Esophagus muscularis mucosa (tissue), 4 donors: ENCODE measurements at regions not wholly inside any gene's neighbourhood (a gene's known extent, or its start where the extent isn't known, plus 50 kb on each side); places are given as distances from the start of the nearest gene placed in this dataset.

ENCODE experiments used
- DNase-seq: peaks from one replicate; pipeline ENCODE4 v3.0.0-alpha.2; 2017; ENCODE audit errors: extremely low spot score
- H3K27ac ChIP-seq, 4 donors: fragments of 200-600 bp; sonication (generic); replicated peaks in 1 of 4; 1 replicate in 3 of 4; 2 replicates in 1 of 4; pipeline ENCODE4 v1.5.1; 2016 to 2019; ENCODE audit warnings: mild to moderate bottlenecking in 1 of 4
- H3K27me3 ChIP-seq, 4 donors: fragments of 200-600 bp; sonication (generic); one replicate each; pipeline versions ENCODE4 v1.5.1 to v1.6.0; 2016 to 2019
- H3K36me3 ChIP-seq, 4 donors: fragments of 200-600 bp; sonication (generic); one replicate each; pipeline ENCODE4 v1.5.1; 2016 to 2019
- H3K4me1 ChIP-seq, 4 donors: fragments of 200-600 bp; sonication (generic); one replicate each; pipeline ENCODE4 v1.5.1; 2016 to 2019
- H3K4me3 ChIP-seq, 4 donors: fragments of 200-600 bp; sonication (generic); 1 replicate in 2 of 4; 2 replicates in 2 of 4; pipeline ENCODE4 v1.5.1; 2016 to 2019; ENCODE audit warnings: mild to moderate bottlenecking in 4 of 4, moderate library complexity in 1 of 4
- H3K9me3 ChIP-seq, 4 donors: fragments of 200-600 bp; sonication (generic); 1 replicate in 3 of 4; 2 replicates in 1 of 4; pipeline ENCODE4 v1.5.1; 2016 to 2019
- CTCF ChIP-seq, 3 experiments: fragments of 200-600 bp in 2 of 3; fragments of 450-650 bp in 1 of 3; sonication (generic) in 2 of 3; IDR thresholded peaks; one replicate each; pipeline ENCODE4 v1.5.1; 2017 to 2019; ENCODE audit warnings: antibody characterized with exemption in 3 of 3, mild to moderate bottlenecking in 2 of 3, moderate library complexity in 1 of 3
- EP300 ChIP-seq: sonication (generic); formaldehyde crosslinking; IDR thresholded peaks from one replicate; pipeline ENCODE4 v1.6.1; 2017; ENCODE audit warnings: antibody characterized with exemption
- POLR2A ChIP-seq: fragments of 450-650 bp; IDR thresholded peaks from one replicate; pipeline ENCODE4 v1.6.1; 2017; ENCODE audit warnings: antibody characterized with exemption, moderate library complexity, mild to moderate bottlenecking, low read depth
- POLR2AphosphoS5 ChIP-seq, 2 donors: sonication (generic); formaldehyde crosslinking; IDR thresholded peaks; one replicate each; pipeline ENCODE4 v1.6.1; 2017; ENCODE audit warnings: antibody characterized with exemption in 2 of 2
- WGBS: methylation state at CpG from one replicate; pipeline ENCODE4 v1.1.5; 2018; 5-methylcytosine and 5-hydroxymethylcytosine counted together
- intact Hi-C: fragments of 100-400 bp; cut with DNase I; formaldehyde crosslinking; loops from one replicate; pipeline ENCODE4 v1.15.1; 2023

DNA sequence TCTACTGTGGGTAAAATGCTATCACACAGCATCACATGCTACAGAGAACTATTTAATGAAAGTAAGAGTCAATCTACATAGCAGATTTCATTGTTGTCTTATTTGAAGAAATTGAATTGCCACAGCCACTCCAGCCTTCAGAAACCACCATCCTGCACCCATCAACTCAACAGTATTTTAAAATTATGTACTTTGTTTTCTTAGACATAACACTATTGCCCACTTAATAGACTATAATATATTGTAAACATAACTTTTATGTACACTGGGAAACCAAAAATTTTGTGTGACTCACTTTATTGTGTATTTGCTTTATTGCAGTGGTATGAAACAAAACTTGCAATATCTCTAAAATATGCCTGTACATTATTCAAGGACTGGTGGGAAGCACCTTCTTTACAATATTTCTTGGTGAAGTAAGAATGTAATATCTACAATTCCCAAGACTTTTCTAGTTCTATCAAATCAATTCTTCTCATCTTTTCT lies 133.0 kb downstream of the DUSP10 start:
- H3K27ac ChIP-seq: no peak overlapping the region
- H3K4me1 ChIP-seq: peaks cover 7 to 17% (median 10%) of the 10 kb centered on the region in 4 donors
- no peaks in the 10 kb centered on the region for H3K27me3 ChIP-seq
- no peaks in the 10 kb centered on the region for H3K36me3 ChIP-seq
- H3K9me3 ChIP-seq: no peaks in the 10 kb centered on the region
- DNase-seq: no peak
- H3K4me3 ChIP-seq: no peak overlapping the region
- no peak for TF ChIP-seq POLR2A
- TF ChIP-seq EP300: no peak
- TF ChIP-seq CTCF (IDR thresholded peaks at IDR 0.05): no peak
- TF ChIP-seq POLR2AphosphoS5 (IDR thresholded peaks at IDR 0.05): no peak
- intact Hi-C loops: no loop called here

GRCh38 chr1:221611656-221612046 lies 130.2 kb downstream of the DUSP10 start:
- no peaks in the 10 kb centered on the region for H3K27me3 ChIP-seq
- DNase-seq: no peak
- TF ChIP-seq CTCF (IDR thresholded peaks at IDR 0.05) (no peak), EP300 (no peak), POLR2A (no peak), POLR2AphosphoS5 (IDR thresholded peaks at IDR 0.05) (no peak)
- 67% methylated on average over 2 of the region's 2 CpGs for WGBS
- H3K4me1 ChIP-seq: peaks cover 7 to 17% (median 10%) of the 10 kb centered on the region in 4 donors
- no peak overlapping the region for H3K4me3 ChIP-seq
- peak overlapping the region in 3 of 4 donors; percentile 59 to 72 (median 70) for H3K27ac ChIP-seq
- no peaks in the 10 kb centered on the region for H3K9me3 ChIP-seq
- H3K36me3 ChIP-seq: no peaks in the 10 kb centered on the region
- intact Hi-C loops: loop anchor here (10.0 kb wide), 1 partner anchor 133 kb away; the partner anchor contains the start of gene DUSP10

DNA sequence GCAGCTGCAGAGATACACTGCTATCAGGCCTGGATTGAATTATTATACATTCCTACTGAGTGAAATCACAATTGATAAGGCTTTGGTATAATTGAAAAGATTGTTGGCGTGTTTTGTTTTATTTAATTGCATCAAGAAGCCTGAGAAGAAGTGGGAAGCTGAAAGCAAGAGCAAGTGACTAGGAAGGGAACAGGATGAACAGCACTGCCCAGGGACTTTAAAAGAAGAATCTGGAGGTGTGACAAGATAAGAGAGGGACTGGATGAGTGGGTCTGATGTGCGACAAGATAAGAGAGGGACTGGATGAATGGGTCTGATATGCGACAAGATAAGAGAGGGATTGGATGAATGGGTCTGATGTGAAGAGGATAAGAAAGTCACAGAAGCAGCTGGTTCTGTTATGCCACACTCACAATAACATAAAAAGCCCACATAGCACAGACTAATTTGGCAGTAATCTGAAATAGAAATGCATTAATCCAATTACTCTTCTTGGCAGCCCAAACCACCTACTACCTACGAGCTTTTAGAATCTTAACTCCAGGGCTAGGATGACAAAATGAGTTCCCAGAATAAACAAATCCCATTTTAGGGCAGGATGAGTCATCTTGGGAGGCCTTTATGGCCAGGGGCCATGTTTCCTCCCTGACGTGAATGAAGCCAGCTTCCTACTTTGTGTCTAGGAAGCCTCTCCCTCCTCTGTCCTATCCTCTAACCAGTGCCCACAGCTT lies 129.7 kb downstream of the DUSP10 start:
- Histone ChIP-seq H3K4me1 (peaks cover 7 to 17% (median 10%) of the 10 kb centered on the region in 4 donors), H3K27ac (peak overlapping the region; percentile 54 to 72 (median 64)), H3K36me3 (no peaks in the 10 kb centered on the region), H3K27me3 (no peaks in the 10 kb centered on the region), H3K9me3 (no peaks in the 10 kb centered on the region), H3K4me3 (no peak overlapping the region)
- intact Hi-C loops: loop anchor here (10.0 kb wide), 1 partner anchor 133 kb away; the partner anchor contains the start of gene DUSP10
- no peak for DNase-seq
- TF ChIP-seq CTCF (IDR thresholded peaks at IDR 0.05): no peak
- peak; percentile 65 to 72 for TF ChIP-seq POLR2AphosphoS5 (IDR thresholded peaks at IDR 0.05)
- TF ChIP-seq EP300: no peak
- no peak for TF ChIP-seq POLR2A
- 28% methylated on average over 5 of the region's 5 CpGs for WGBS

DNA sequence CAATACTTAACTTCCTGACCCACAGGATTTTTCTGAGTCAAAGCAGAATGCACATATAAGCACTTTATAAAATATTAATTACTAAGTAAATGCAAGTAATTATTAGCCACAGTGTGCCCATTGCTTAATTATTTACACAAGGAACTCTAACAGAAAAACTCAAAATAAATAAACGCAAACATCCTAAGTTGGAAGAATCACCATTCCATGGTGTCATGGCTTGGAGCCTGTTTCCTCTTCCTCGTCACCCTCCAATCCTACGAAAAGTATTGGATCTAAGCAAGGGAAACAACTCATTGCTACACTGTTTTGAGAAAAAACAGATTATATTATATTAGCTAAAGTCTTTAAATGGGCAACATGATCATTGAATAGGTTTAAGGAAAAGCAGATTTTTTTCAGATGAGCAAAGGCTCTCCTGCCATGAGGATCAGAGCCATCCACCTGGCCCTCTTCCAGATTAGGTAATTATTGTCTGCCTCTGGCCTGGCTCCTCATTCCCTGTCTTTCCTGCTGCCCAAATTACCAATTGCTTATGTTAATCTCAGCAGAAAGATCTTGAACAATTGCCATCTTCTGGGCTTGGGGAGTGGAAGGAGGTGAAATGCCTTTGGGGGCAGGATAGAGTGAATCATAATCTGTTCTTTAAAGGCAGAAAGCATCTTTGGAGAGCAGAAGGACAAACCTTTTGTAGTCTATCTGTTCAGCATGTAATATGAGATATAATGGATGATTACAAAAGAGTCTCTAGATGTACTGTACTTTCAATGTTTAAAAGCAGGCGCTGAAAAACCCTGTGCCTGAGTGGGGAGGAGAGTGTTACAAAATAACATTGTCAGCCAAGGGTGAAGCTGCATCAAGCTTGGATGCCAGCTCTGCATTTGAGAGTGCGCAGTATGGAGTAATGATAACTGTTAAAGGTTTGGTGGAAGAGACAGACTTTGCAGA lies 121.2 kb downstream of the DUSP10 start:
- WGBS: 72% methylated on average over 5 of the region's 5 CpGs
- Histone ChIP-seq H3K9me3 (no peaks in the 10 kb centered on the region), H3K36me3 (no peaks in the 10 kb centered on the region), H3K4me3 (no peak overlapping the region), H3K4me1 (peaks cover 0 to 15% (median 12%) of the 10 kb centered on the region in 4 donors), H3K27me3 (no peaks in the 10 kb centered on the region), H3K27ac (peak overlapping the region; percentile 17 to 33 (median 30))
- TF ChIP-seq EP300 (no peak), POLR2AphosphoS5 (IDR thresholded peaks at IDR 0.05) (no peak), CTCF (IDR thresholded peaks at IDR 0.05) (no peak), POLR2A (no peak)
- no peak for DNase-seq
- intact Hi-C loops: no loop called here
